ENCODE measurements at regions not wholly inside any gene's neighbourhood (a gene's known extent, or its start where the extent isn't known, plus 50 kb on each side); places are given as distances from the start of the nearest gene placed in this dataset.
A peak's percentile ranks its signal among the peaks of the same experiment; 100 is the strongest.

DNA sequence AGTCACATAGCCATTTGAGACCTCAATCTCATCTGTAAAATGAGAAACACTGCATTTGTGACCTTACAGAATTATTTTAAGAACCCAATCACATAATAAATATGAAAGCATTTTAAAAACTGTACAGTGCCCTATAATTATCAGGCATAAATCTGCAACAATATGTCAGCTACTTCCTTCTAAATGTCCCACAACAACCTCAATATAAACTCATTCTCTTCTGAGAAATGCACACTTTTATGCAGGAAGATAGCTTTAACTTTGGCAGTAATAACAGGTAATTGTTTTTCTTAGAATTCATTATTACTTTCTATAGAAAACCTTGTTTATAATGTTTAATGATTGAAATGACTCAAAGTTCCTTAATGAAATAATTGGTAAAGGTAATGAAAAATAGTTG, 400.7 kb upstream of the AGTR1 start:
- peaks cover 6% of the 10 kb centered on the region for H3K4me1 Mint-ChIP-seq
- H3K9me3 Mint-ChIP-seq: no peaks in the 10 kb centered on the region
- no peak overlapping the region for H3K27ac ChIP-seq (ENCODE audit: low read depth, low read length)
- DNase-seq: no peak
- H3K27me3 ChIP-seq (ENCODE audit: control insufficient read depth, insufficient read depth, low read length, poor library complexity, severe bottlenecking): no peaks in the 10 kb centered on the region
- H3K9me3 ChIP-seq (ENCODE audit: control insufficient read depth, low read length): no peaks in the 10 kb centered on the region
- H3K4me3 Mint-ChIP-seq: no peak overlapping the region
- no peak overlapping the region for H3K4me3 ChIP-seq (ENCODE audit: low read length)
- H3K36me3 ChIP-seq (ENCODE audit: control insufficient read depth, insufficient read depth, low read length): no peaks in the 10 kb centered on the region
- H3K4me1 ChIP-seq (ENCODE audit: control insufficient read depth, insufficient read depth, low read length): no peaks in the 10 kb centered on the region
- no peak overlapping the region for H3K9ac ChIP-seq (ENCODE audit: extremely low read depth, low read length, poor library complexity, severe bottlenecking)
- H3K36me3 Mint-ChIP-seq (ENCODE audit: low read depth): no peaks in the 10 kb centered on the region
- TF ChIP-seq, protein P1, sequence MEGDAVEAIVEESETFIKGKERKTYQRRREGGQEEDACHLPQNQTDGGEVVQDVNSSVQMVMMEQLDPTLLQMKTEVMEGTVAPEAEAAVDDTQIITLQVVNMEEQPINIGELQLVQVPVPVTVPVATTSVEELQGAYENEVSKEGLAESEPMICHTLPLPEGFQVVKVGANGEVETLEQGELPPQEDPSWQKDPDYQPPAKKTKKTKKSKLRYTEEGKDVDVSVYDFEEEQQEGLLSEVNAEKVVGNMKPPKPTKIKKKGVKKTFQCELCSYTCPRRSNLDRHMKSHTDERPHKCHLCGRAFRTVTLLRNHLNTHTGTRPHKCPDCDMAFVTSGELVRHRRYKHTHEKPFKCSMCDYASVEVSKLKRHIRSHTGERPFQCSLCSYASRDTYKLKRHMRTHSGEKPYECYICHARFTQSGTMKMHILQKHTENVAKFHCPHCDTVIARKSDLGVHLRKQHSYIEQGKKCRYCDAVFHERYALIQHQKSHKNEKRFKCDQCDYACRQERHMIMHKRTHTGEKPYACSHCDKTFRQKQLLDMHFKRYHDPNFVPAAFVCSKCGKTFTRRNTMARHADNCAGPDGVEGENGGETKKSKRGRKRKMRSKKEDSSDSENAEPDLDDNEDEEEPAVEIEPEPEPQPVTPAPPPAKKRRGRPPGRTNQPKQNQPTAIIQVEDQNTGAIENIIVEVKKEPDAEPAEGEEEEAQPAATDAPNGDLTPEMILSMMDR (conservative IDR thresholded peaks at IDR 0.05): no peak
- H3K27ac Mint-ChIP-seq: no peak overlapping the region
- no peaks in the 10 kb centered on the region for H3K27me3 Mint-ChIP-seq (ENCODE audit: insufficient read depth)

DNA sequence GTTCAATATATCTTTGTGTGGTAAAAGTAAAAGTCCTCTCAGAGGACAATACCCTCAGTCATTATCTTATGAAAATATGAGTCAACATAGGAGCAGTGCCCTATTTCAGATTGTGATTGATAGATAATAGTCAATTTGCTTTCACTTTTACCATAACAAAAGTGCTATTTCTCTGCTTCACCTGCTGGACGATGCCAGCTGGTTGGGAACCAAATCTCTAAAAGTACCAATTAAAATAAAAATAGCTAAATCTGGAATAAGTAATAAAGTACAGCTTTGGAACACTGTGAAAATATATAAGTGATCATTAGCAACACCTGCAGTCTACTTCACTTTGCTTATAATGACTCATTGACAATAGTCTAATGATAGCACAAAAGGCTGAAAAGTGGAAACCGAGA, 390.3 kb upstream of the AGTR1 start:
- no peaks in the 10 kb centered on the region for H3K9me3 ChIP-seq (ENCODE audit: control insufficient read depth, low read length)
- no peaks in the 10 kb centered on the region for H3K36me3 ChIP-seq (ENCODE audit: control insufficient read depth, insufficient read depth, low read length)
- H3K4me1 ChIP-seq (ENCODE audit: control insufficient read depth, insufficient read depth, low read length): no peaks in the 10 kb centered on the region
- H3K27ac Mint-ChIP-seq: no peak overlapping the region
- H3K27ac ChIP-seq (ENCODE audit: low read depth, low read length): no peak overlapping the region
- no peaks in the 10 kb centered on the region for H3K27me3 Mint-ChIP-seq (ENCODE audit: insufficient read depth)
- H3K36me3 Mint-ChIP-seq (ENCODE audit: low read depth): no peaks in the 10 kb centered on the region
- no peak overlapping the region for H3K9ac ChIP-seq (ENCODE audit: extremely low read depth, low read length, poor library complexity, severe bottlenecking)
- H3K4me1 Mint-ChIP-seq: no peaks in the 10 kb centered on the region
- no peak for DNase-seq
- TF ChIP-seq, protein P1 (conservative IDR thresholded peaks at IDR 0.05): no peak
- H3K9me3 Mint-ChIP-seq: peaks cover 4% of the 10 kb centered on the region
- no peak overlapping the region for H3K4me3 ChIP-seq (ENCODE audit: low read length)
- H3K4me3 Mint-ChIP-seq: no peak overlapping the region
- no peaks in the 10 kb centered on the region for H3K27me3 ChIP-seq (ENCODE audit: control insufficient read depth, insufficient read depth, low read length, poor library complexity, severe bottlenecking)
- WGBS, 2 experiments (ENCODE audit: insufficient coverage in 1 of 2, insufficient read length in 1 of 2): 84% methylated on average over 2 of the region's 2 CpGs; no CpG with 5 or more reads in 1 of the 2 experiments

DNA sequence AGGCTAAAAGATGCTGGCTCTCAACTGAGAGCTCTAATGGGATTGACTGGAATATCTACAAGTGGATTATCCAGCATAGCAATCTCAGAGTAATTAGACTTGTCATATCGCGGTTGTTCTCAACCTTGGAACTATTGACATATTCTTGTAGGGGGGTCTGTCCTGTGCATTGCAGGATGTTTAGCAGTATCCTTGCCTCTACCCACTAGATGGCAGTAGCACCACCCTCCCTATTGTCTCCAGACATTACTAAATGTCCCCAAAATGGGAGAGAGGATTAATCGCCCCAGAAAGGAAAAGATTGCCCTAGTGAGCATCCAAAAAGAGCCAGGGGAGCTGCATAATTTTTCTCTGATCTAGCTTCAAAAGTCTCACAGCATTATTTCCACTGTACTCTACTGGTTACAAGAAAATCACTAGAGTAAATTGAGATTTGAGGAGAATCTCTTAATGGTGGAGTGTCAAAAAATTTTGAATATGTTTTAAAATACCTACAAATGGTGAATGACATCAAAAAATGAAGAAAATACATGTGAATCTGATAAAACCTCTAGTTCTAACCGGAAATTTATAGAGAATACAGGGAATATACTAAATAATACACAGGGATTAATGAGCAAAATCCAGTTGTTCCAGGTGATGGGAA, 388.2 kb upstream of the AGTR1 start:
- Histone ChIP-seq H3K27ac (ENCODE audit: low read depth, low read length) (no peak overlapping the region), H3K9ac (ENCODE audit: extremely low read depth, low read length, poor library complexity, severe bottlenecking) (no peak overlapping the region), H3K4me1 (ENCODE audit: control insufficient read depth, insufficient read depth, low read length) (no peaks in the 10 kb centered on the region), H3K27me3 (ENCODE audit: control insufficient read depth, insufficient read depth, low read length, poor library complexity, severe bottlenecking) (no peaks in the 10 kb centered on the region), H3K9me3 (ENCODE audit: control insufficient read depth, low read length) (no peaks in the 10 kb centered on the region), H3K4me3 (ENCODE audit: low read length) (no peak overlapping the region), H3K36me3 (ENCODE audit: control insufficient read depth, insufficient read depth, low read length) (no peaks in the 10 kb centered on the region)
- TF ChIP-seq, protein P1 (conservative IDR thresholded peaks at IDR 0.05): peak; percentile 88
- Mint-ChIP-seq H3K4me1 (no peaks in the 10 kb centered on the region), H3K9me3 (peaks cover 4% of the 10 kb centered on the region), H3K36me3 (ENCODE audit: low read depth) (no peaks in the 10 kb centered on the region), H3K27ac (no peak overlapping the region), H3K27me3 (ENCODE audit: insufficient read depth) (no peaks in the 10 kb centered on the region), H3K4me3 (no peak overlapping the region)
- WGBS, 2 experiments (ENCODE audit: insufficient coverage in 1 of 2, insufficient read length in 1 of 2): 72% methylated on average over 4 of the region's 4 CpGs; no CpG with 5 or more reads in 1 of the 2 experiments
- DNase-seq: peak; percentile 70
